NT2/D1 (cell line): ENCODE measurements at regions not wholly inside any gene's neighbourhood (a gene's known extent, or its start where the extent isn't known, plus 50 kb on each side); places are given as distances from the start of the nearest gene placed in this dataset.
"Not testable (repeated sequence)": the region's sequence is repeated elsewhere in the genome, so short reads cannot be mapped to it uniquely, and the experiment has no call there.

ENCODE experiments used
- DNase-seq: peaks from one replicate; pipeline ENCODE4 v3.0.0-alpha.2; 2011; ENCODE audit warnings: low read depth, low spot score
- H3K27me3 ChIP-seq: 2 replicates; pipeline ENCODE4 v1.6.0; 2011; ENCODE audit warnings: mild to moderate bottlenecking; ENCODE audit not compliant: insufficient read length, insufficient read depth
- H3K36me3 ChIP-seq: 2 replicates; pipeline ENCODE4 v1.6.1; 2011; ENCODE audit warnings: mild to moderate bottlenecking, low read length, mixed read lengths; ENCODE audit not compliant: insufficient read depth, insufficient read length
- H3K4me1 ChIP-seq: 2 replicates; pipeline ENCODE4 v1.5.1; 2011; ENCODE audit not compliant: insufficient read depth, insufficient read length
- H3K4me3 ChIP-seq: 2 replicates; pipeline ENCODE4 v1.5.1; 2011; ENCODE audit warnings: low read depth; ENCODE audit not compliant: insufficient read length
- H3K9ac ChIP-seq: 2 replicates; pipeline ENCODE4 v1.6.0; 2011; ENCODE audit warnings: low read depth; ENCODE audit not compliant: insufficient read length
- H3K9me3 ChIP-seq: 2 replicates; pipeline ENCODE4 v1.5.1; 2011; ENCODE audit warnings: mild to moderate bottlenecking, low read length; ENCODE audit not compliant: insufficient read depth
- SUZ12 ChIP-seq: IDR thresholded peaks from 2 replicates; pipeline ENCODE4 v1.6.1; 2011; ENCODE audit not compliant: insufficient read length, insufficient read depth; ENCODE audit errors: extremely low read depth
- YY1 ChIP-seq: IDR thresholded peaks from 2 replicates; pipeline ENCODE4 v1.6.1; 2011; ENCODE audit not compliant: insufficient read length, insufficient read depth
- ZNF274 ChIP-seq: IDR thresholded peaks from 2 replicates; pipeline ENCODE4 v1.6.1; 2011; ENCODE audit warnings: mild to moderate bottlenecking, low read depth, low read length

DNA sequence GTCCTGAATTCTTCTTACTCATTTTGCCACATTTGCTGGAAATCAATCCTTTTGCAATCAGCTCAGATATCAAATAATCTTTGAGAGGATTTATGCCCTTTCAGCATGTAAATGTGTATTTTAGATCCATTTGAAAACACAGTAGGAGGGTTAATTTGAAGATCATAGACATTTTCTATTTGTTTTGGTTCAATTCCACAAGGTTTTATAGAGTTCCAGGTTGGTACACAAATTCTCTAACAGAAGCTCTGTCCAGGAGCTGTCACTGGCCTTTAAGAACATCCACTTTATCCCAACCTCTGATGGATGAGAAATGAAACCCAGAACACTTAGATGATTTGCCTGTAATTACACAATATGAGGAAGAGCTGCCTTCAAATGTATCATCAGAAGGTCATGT lies 157.3 kb upstream of the CHAC2 start:
- TF ChIP-seq YY1, result no peak
- TF ChIP-seq ZNF274, result no peak
- TF ChIP-seq SUZ12, result no peak
- H3K9ac ChIP-seq, result no peak overlapping the region
- no peak for DNase-seq
- H3K9me3 ChIP-seq, result no peaks in the 10 kb centered on the region
- no peaks in the 10 kb centered on the region for H3K36me3 ChIP-seq
- H3K4me1 ChIP-seq, result no peaks in the 10 kb centered on the region
- no peak overlapping the region for H3K4me3 ChIP-seq
- no peaks in the 10 kb centered on the region for H3K27me3 ChIP-seq

DNA sequence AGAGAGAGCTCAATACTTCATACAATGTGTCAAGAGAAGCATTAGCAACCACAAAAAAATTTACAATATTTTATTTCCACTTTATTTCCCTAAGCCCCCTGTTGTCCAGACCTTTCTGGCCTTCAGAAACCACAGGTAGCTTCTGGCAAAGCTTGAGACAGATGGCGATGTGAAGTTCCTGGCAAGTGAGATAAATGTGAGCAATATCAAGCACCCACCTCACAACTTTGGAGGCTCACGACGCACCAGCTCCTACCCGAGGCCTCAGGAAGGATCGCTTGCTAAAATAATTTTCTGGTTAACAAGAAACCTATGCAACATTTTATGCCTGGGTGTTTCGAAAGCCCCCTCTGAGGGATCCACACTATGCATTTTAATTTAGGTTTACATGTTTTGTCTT lies 158.1 kb upstream of the CHAC2 start:
- no peaks in the 10 kb centered on the region for H3K9me3 ChIP-seq
- TF ChIP-seq YY1 (no peak), SUZ12 (no peak)
- no peaks in the 10 kb centered on the region for H3K27me3 ChIP-seq
- no peaks in the 10 kb centered on the region for H3K36me3 ChIP-seq
- H3K9ac ChIP-seq, result no peak overlapping the region
- no peak overlapping the region for H3K4me3 ChIP-seq
- no peak for DNase-seq
- no peaks in the 10 kb centered on the region for H3K4me1 ChIP-seq

DNA sequence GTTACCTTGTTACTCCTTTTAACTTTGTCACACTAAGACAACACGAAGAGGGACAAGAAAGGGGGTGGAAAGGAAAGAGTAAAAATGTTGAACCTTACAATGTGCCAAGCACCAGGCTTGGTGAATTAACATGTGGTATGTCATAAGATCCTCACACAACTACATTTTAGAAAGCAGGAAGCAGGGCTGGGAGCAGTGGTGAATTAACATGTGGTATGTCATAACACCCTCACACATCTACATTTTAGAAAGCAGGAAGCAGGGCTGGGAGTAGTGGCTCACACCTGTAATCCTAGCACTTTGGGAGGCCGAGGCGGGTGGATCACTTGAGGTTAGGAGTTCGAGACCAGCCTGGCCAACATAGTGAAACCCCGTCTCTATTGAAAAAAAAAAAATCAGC lies 159.3 kb upstream of the CHAC2 start:
- H3K4me1 ChIP-seq, result no peaks in the 10 kb centered on the region
- no peaks in the 10 kb centered on the region for H3K36me3 ChIP-seq
- H3K4me3 ChIP-seq, result no peak overlapping the region
- H3K27me3 ChIP-seq, result no peaks in the 10 kb centered on the region
- no peak for TF ChIP-seq ZNF274
- no peak for TF ChIP-seq SUZ12
- no peak for TF ChIP-seq YY1
- no peaks in the 10 kb centered on the region for H3K9me3 ChIP-seq
- H3K9ac ChIP-seq, result no peak overlapping the region
- no peak for DNase-seq

DNA sequence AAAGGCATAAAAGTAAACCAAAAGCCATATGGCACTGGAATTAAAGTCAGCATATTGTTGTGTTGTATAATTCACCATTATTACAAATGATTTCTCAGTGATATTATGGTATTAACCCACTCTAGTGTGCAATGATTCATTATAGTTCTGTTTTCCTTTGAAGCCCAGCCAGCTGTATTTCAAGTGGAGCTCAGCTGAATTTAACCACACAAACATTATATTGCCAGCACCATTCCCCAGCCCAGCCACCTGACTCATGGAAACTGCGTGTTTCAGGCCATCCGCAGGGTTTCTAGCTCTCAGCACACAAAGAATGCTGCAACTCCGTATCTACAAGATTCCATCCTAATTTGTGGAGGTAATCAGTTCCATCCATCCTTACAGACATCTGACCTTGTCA lies 166.8 kb upstream of the CHAC2 start:
- H3K9me3 ChIP-seq, result no peaks in the 10 kb centered on the region
- H3K36me3 ChIP-seq, result no peaks in the 10 kb centered on the region
- TF ChIP-seq ZNF274 (no peak), YY1 (no peak), SUZ12 (no peak)
- no peak for DNase-seq
- no peak overlapping the region for H3K9ac ChIP-seq
- H3K4me3 ChIP-seq, result no peak overlapping the region
- no peaks in the 10 kb centered on the region for H3K4me1 ChIP-seq
- H3K27me3 ChIP-seq, result no peaks in the 10 kb centered on the region

DNA sequence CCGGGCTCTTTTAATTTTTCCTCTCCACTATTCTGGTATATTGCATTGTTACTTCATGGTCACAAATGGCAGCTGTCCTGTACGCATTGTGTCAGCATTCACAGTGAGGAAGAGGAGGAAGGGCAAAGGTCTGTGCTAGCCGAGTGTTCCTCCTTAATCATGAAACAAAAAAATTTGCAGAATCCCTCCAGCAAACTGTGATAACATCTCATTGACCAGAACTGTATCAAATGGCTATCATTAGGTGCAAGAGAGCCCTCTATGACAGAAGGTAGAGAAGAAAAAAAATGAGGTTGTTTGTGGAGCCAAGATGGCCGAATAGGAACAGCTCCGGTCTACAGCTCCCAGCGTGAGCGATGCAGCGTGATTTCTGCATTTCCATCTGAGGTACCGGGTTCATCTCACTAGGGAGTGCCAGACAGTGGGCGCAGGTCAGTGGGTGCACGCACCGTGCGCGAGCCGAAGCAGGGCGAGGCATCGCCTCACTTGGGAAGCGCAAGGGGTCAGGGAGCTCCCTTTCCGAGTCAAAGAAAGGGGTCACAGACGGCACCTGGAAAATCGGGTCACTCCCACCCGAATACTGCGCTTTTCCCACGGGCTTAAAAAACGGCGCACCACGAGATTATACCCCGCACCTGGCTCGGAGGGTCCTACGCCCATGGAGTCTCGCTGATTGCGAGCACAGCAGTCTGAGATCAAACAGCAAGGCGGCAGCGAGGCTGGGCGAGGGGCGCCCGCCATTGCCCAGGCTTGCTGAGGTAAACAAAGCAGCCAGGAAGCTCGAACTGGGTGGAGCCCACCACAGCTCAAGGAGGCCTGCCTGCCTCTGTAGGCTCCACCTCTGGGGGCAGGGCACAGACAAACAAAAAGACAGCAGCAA lies 180.6 kb upstream of the CHAC2 start:
- H3K36me3 ChIP-seq, H3K4me1 ChIP-seq, H3K27me3 ChIP-seq, DNase-seq, H3K9me3 ChIP-seq: not testable (repeated sequence)
- H3K4me3 ChIP-seq, result peak overlapping the region; percentile 3
- H3K9ac ChIP-seq, result peak overlapping the region; percentile 61
- peak; percentile 33 for TF ChIP-seq YY1

DNA sequence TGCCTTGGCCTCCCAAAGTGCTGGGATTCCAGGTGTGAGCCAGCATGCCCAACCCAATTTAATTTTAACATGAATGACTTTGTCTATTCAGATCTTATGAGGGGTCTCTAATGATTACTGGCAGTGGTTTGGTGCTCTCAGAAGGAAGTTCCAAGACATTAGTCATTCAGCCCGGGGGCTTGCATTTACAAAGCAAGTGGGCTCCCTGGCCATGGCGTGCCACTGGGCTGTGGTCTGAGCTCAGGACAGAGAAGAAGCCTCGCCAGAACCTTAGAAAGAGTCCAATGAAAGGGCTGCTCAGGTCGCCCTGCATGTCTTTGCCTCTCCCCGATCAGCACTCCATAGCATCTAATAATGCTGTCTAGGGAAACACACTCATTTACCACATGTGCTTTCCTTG lies 182.6 kb upstream of the CHAC2 start:
- Histone ChIP-seq H3K4me1 (no peaks in the 10 kb centered on the region), H3K36me3 (no peaks in the 10 kb centered on the region), H3K9ac (no peak overlapping the region), H3K9me3 (no peaks in the 10 kb centered on the region; the same call in 1 of the 2 replicates), H3K27me3 (no peaks in the 10 kb centered on the region), H3K4me3 (no peak overlapping the region)
- DNase-seq, result no peak
- TF ChIP-seq ZNF274, result no peak
- TF ChIP-seq SUZ12, result no peak
- TF ChIP-seq YY1, result no peak

DNA sequence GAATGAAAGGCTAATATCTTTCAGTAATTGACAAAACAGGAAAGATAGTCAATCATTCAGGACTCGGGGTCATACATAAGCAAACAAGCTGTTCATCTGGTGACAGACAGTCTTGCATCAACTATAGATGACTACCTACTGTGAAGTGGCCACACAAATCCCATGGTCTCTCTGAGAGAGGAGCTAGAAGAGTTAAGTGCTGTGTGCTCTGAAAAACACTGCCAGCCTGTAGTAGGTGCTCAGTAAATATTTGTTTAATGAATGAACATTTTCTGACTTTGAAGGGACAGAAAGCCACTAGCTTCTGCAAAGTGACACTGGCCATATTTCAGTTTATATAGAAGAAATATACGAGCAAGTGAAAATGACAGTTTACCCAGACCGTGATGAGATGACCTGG lies 184.0 kb upstream of the CHAC2 start:
- no peak for TF ChIP-seq ZNF274
- Histone ChIP-seq H3K9me3 (no peaks in the 10 kb centered on the region; the same call in 1 of the 2 replicates), H3K27me3 (no peaks in the 10 kb centered on the region), H3K9ac (no peak overlapping the region), H3K36me3 (no peaks in the 10 kb centered on the region), H3K4me3 (no peak overlapping the region), H3K4me1 (no peaks in the 10 kb centered on the region)
- no peak for DNase-seq

DNA sequence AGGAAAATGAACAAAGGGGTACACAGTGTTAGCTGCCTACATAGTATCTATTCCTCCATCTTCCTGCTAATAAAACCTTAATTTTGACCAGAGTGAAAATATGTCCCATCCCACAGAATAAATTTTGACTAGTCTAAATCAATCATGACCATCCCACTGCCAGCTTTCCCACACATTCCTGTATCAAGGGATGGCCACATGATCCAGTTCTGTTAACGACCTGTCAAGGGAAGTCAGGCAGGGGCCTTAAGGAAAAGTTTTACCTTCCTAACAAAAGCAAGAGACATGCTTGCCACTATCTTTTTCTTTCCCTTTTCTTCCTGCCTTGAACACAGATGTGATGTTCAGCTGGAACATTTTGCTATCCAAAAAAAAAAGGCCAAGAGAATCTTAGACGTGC lies 185.0 kb upstream of the CHAC2 start:
- no peaks in the 10 kb centered on the region for H3K4me1 ChIP-seq
- H3K27me3 ChIP-seq, result no peaks in the 10 kb centered on the region
- TF ChIP-seq ZNF274 (no peak), SUZ12 (no peak), YY1 (no peak)
- no peak overlapping the region for H3K9ac ChIP-seq
- H3K4me3 ChIP-seq, result no peak overlapping the region
- no peaks in the 10 kb centered on the region; the same call in 1 of the 2 replicates for H3K9me3 ChIP-seq
- no peak for DNase-seq
- H3K36me3 ChIP-seq, result no peaks in the 10 kb centered on the region
